Activated naive CD8-positive, alpha-beta T cell (primary cell): ENCODE measurements at regions not wholly inside any gene's neighbourhood (a gene's known extent, or its start where the extent isn't known, plus 50 kb on each side); places are given as distances from the start of the nearest gene placed in this dataset.

Experiments used
- H3K27ac Mint-ChIP-seq: one replicate; pipeline ENCODE4 v1.8.0; 2021; ENCODE audit warnings: mixed read lengths
- H3K27me3 Mint-ChIP-seq: one replicate; pipeline ENCODE4 v1.8.0; 2021; ENCODE audit warnings: mixed read lengths
- H3K36me3 Mint-ChIP-seq: one replicate; pipeline ENCODE4 v1.8.0; 2021; ENCODE audit warnings: mixed read lengths
- H3K4me1 Mint-ChIP-seq: one replicate; pipeline ENCODE4 v1.8.0; 2021; ENCODE audit warnings: low read depth, mixed read lengths
- H3K4me3 Mint-ChIP-seq: one replicate; pipeline ENCODE4 v1.8.0; 2021; ENCODE audit warnings: mild to moderate bottlenecking, mixed read lengths
- H3K9me3 Mint-ChIP-seq: one replicate; pipeline ENCODE4 v1.8.0; 2021; ENCODE audit warnings: low read depth, mixed read lengths

DNA sequence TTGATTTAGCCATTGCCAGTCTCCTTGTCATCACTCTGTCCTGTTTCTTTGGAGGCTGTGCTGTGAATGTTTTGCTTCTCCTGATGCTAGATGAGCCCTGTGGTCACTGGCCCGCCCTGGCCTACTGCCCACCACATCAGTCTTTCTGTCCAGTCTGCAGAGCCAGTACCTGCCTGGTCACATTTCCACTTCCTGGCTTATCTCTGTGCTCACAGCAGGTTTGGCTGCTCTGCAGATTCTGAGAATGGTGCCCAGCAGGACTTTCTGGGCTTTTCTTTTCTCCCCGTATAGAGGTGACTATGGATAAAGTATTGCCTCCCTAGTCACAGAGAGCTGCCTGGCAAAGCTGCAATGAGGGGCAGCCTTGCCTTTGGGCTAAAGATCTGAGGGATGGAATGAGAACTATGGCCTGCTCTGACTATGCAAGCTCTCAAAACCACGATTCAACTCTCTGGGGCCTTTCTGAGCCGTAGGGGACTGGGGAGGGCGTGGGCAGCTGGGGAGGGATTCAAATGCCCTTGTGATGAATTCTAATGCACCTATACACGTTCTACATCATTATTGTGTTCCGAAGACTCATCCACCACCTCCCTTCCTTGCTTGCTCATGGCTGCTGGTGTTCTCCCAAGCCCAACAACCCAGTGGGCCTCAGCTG, 410.4 kb upstream of the NPVF start:
- Mint-ChIP-seq H3K27ac (no peak overlapping the region), H3K36me3 (no peaks in the 10 kb centered on the region), H3K4me1 (no peaks in the 10 kb centered on the region), H3K9me3 (no peaks in the 10 kb centered on the region), H3K27me3 (no peaks in the 10 kb centered on the region), H3K4me3 (no peak overlapping the region)

DNA sequence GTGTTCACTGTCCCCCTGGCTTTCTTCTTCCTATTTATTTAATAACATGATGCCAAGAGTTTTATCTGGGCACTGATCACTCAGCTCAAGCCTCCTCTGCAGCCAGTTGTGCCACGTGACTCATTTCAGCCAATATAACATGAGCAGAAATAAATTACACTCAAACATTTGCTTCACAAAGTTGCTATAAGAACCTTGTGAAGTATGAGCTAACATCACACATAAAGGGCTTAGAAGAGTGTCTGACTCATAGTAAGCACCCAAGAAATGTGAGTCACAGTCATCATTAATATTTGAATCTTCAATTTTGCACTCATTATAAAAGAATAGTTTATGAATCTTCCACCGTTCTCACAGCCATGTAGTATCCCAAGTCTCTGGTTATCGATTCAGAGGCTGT, 414.6 kb upstream of the NPVF start:
- H3K4me1 Mint-ChIP-seq = no peaks in the 10 kb centered on the region
- H3K4me3 Mint-ChIP-seq = no peak overlapping the region
- no peaks in the 10 kb centered on the region for H3K9me3 Mint-ChIP-seq
- H3K36me3 Mint-ChIP-seq = peaks cover 3% of the 10 kb centered on the region
- H3K27ac Mint-ChIP-seq = no peak overlapping the region
- H3K27me3 Mint-ChIP-seq = no peaks in the 10 kb centered on the region

DNA sequence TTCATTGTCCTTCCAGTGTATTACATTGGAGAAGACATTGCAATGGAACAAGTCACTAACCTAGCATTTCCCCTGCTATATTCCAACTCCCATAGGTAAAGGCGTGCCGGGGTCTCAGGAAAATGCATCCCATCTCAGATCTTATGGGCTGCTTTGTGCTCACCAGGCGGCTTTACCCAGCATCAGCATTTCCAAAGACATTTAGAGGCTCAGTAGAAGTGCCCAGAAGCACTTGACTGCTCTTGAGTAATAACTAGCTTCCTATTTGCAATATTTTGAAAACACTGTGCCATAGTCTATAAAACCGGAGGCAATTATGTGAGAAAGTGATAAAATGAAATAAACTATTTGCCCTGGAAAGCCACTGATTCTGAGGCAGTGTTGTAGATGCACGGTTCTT, 415.0 kb upstream of the NPVF start:
- Mint-ChIP-seq H3K36me3 (peaks cover 3% of the 10 kb centered on the region), H3K4me3 (no peak overlapping the region), H3K4me1 (no peaks in the 10 kb centered on the region), H3K27ac (no peak overlapping the region), H3K9me3 (no peaks in the 10 kb centered on the region), H3K27me3 (no peaks in the 10 kb centered on the region)

DNA sequence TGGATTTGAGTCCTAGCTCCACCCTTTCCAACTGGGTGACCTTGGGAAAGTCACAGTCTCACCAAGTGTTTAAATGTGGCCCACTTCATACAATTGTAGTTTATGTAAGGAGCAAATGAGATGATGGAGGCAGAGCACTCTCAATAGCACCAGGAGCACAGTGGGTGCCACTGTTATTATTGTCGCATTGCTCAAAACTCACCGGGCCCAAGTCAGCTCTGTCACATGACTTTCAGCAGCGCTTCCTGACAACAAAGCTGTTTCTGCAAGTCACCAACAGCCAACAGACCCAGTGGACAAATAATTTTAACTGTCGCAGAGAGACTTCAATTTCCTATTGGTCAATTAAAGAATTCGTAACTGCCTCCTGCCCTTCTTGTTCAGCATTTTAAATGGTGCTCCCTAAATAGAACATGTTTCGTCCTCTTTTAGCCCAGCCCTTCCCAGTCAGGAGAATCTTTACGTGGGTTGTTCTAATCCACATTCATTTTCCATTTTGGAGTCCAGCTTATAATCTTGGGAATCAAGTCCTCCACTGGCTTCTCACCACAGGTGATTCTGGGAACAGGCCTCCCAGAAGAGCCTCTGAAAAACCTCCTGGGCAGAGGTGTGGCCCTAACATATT, 415.6 kb upstream of the NPVF start:
- Mint-ChIP-seq H3K9me3 (no peaks in the 10 kb centered on the region), H3K4me3 (no peak overlapping the region), H3K27ac (no peak overlapping the region), H3K27me3 (no peaks in the 10 kb centered on the region), H3K36me3 (peaks cover 3% of the 10 kb centered on the region), H3K4me1 (no peaks in the 10 kb centered on the region)

DNA sequence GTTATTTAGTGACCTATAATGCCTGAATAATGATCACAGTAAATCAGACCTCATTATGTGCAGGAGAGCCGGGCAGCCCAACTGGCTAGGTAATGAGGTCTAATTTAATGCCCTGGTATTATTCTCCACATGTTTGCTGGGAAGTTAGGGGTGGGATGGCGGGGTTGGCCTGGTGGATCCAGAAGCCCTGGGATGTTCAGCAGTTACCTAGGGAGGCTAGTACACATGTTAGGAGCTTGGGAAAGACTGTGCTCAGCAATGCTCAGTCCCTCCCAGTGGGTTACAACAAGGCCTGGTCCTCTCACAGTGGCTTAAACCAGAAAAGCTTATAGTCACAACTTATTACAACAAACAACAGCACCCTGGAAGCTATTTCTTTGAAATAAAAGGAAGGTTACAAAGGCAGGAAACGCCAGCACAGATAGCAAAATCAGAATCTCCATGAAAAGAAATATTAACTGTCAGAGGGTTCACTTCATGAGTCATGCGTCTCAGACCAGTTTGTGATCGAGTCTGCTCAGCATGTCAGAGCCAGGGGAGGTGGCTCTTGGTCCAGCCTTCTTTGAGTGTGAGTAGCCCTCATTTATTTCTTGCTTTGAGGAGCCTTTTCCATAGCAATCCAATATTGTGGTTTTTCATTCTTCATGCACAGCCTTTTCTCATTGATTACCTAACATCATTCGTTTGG, 418.6 kb upstream of the NPVF start:
- no peak overlapping the region for H3K27ac Mint-ChIP-seq
- H3K4me1 Mint-ChIP-seq = no peaks in the 10 kb centered on the region
- H3K36me3 Mint-ChIP-seq = peaks cover 3% of the 10 kb centered on the region
- no peaks in the 10 kb centered on the region for H3K9me3 Mint-ChIP-seq
- no peak overlapping the region for H3K4me3 Mint-ChIP-seq
- H3K27me3 Mint-ChIP-seq = no peaks in the 10 kb centered on the region

DNA sequence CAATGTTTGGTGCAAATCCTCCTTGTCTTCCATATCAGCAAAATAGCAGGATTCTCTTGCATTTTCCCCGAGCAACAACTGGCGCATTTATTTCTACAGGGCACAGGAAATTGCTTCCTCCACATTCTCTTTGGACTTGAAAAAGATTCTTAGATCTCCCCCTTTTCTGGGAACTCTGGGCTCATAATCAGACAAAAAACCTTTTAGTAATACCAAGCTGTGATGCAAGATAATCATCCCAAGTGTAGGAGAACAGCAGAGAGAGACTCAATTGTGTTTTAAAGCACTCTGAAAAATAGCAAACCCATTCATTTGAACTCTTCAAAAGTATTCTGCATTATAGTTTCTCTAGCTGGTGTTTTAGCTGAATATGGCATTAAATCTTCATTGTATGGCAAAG, 419.6 kb upstream of the NPVF start:
- Mint-ChIP-seq H3K9me3 (no peaks in the 10 kb centered on the region), H3K4me3 (no peak overlapping the region), H3K36me3 (peaks cover 3% of the 10 kb centered on the region), H3K27ac (no peak overlapping the region), H3K27me3 (no peaks in the 10 kb centered on the region), H3K4me1 (no peaks in the 10 kb centered on the region)

DNA sequence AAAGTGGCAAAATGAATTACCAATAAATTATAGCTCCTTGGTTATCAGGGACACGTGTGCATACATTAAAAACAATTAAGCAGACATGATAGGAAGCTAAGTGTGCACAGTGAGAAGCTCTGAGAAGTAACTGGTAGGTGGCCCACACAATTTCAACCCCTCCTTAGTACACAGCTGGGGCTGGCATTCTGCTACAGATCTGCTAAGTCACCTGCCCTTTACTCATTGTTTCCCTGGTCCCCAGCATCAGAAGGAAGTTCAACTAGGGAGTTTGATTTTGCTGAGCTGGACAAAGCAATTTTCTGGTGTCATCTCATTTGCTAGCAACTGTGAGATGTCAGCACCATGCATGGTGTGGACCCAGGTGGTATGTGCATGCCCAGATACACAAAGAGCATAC, 424.1 kb upstream of the NPVF start:
- H3K4me1 Mint-ChIP-seq = peaks cover 15% of the 10 kb centered on the region
- no peaks in the 10 kb centered on the region for H3K36me3 Mint-ChIP-seq
- H3K27ac Mint-ChIP-seq = no peak overlapping the region
- no peaks in the 10 kb centered on the region for H3K27me3 Mint-ChIP-seq
- H3K4me3 Mint-ChIP-seq = no peak overlapping the region
- H3K9me3 Mint-ChIP-seq = no peaks in the 10 kb centered on the region

DNA sequence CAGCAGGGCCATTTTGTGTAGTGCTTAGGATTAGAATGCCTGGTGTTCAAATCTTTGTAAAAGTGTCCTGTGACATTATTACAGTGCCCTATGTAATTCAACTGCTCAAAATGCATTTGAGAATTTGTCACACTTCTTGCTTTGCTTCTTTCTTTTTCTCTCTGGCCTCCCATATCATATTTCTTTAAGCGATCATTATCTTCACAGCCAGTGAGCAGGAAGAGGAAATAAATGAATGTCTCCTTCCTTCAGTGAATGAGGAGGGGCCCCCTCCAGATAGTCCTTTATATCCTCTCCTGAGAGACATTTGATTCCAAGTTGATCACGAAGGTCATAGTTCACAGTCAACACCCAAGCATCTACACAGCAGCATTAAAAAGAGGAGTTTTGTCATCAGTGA, 425.1 kb upstream of the NPVF start:
- Mint-ChIP-seq H3K27ac (no peak overlapping the region), H3K36me3 (no peaks in the 10 kb centered on the region), H3K27me3 (no peaks in the 10 kb centered on the region), H3K4me1 (peaks cover 15% of the 10 kb centered on the region), H3K9me3 (no peaks in the 10 kb centered on the region), H3K4me3 (no peak overlapping the region)

DNA sequence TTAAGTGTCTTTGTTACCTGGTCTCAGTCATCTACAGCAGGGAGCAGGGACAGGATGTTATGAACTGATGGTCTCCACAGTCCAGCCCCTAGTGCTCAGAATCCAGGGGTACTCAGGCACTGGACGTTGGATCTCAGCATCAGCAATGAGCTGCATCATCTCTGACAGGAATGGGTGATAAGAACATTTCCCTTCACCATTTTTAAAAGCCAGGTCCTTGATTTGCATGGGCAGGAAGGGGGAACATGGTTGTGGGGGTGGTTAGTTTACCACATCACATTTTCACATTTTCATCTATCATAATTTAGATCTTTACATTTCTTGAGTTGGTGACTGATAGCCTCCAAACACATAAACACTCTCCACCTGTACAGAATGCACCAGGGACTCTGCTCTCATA, 427.8 kb upstream of the NPVF start:
- Mint-ChIP-seq H3K27ac (no peak overlapping the region), H3K4me3 (peak overlapping the region; percentile 23), H3K36me3 (no peaks in the 10 kb centered on the region), H3K9me3 (no peaks in the 10 kb centered on the region), H3K27me3 (no peaks in the 10 kb centered on the region), H3K4me1 (peaks cover 15% of the 10 kb centered on the region)

DNA sequence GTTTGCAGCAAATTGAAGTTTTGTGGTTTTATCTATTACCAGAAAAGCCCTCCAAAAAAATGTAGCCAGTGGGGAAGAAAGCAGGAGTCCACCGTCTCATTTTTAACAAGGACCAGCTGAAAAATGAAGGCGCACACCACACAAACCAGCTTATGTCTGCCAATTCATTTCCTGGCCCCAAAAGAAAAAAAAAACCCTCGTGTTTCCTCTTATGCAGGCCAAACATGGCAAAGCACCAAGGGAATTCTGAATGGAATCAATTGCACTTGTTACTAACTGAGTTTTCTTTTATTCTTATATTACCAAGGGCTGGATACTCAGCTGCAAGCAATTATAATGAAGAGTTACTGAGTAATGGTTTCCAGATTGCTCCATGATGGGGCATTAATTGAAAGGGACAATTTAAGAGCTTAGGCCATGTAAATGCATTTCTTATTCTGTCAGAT, 428.3 kb upstream of the NPVF start:
- Mint-ChIP-seq H3K4me3 (no peak overlapping the region), H3K27me3 (no peaks in the 10 kb centered on the region), H3K36me3 (no peaks in the 10 kb centered on the region), H3K27ac (no peak overlapping the region), H3K9me3 (no peaks in the 10 kb centered on the region), H3K4me1 (peaks cover 15% of the 10 kb centered on the region)

DNA sequence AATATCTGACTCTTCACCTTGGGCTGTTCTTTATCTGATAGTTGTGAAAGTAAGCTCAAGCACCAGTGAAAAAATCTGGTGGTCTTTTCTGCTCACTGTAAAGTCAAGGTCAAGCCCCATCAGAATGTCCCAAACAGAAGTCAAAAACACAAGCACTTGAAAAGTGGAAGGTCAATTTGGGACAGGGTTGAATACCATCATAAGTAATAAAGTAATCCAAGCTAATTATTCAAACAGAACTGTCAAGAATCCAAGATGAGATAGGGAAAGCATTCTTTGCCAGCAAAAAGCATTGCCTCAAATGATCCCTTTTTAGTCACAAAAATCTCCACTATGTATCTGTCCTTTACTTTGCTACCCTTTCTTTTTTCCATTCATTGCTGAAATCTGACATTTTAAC, 430.1 kb upstream of the NPVF start:
- Mint-ChIP-seq H3K9me3 (no peaks in the 10 kb centered on the region), H3K4me3 (no peak overlapping the region), H3K27me3 (no peaks in the 10 kb centered on the region), H3K36me3 (no peaks in the 10 kb centered on the region), H3K27ac (no peak overlapping the region), H3K4me1 (peaks cover 13% of the 10 kb centered on the region)

DNA sequence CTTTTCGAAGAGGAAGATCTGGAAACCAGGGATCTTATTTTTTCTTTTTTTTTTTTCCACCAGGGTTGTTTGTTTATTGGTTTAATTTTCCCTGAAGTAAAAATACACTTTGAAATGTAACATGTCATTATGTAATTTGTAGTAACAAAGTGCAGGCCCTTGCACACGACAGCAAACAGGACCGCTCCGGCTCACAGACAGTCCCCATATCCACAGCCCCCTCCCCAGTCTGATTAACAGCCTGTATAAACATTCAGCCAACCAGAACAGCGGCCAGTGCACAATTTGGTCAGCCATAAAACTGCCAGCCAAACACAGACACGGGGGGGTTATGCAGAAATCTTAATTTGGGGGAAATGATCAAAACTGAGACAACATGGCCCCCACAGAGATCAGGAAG, 431.6 kb upstream of the NPVF start:
- no peak overlapping the region for H3K27ac Mint-ChIP-seq

DNA sequence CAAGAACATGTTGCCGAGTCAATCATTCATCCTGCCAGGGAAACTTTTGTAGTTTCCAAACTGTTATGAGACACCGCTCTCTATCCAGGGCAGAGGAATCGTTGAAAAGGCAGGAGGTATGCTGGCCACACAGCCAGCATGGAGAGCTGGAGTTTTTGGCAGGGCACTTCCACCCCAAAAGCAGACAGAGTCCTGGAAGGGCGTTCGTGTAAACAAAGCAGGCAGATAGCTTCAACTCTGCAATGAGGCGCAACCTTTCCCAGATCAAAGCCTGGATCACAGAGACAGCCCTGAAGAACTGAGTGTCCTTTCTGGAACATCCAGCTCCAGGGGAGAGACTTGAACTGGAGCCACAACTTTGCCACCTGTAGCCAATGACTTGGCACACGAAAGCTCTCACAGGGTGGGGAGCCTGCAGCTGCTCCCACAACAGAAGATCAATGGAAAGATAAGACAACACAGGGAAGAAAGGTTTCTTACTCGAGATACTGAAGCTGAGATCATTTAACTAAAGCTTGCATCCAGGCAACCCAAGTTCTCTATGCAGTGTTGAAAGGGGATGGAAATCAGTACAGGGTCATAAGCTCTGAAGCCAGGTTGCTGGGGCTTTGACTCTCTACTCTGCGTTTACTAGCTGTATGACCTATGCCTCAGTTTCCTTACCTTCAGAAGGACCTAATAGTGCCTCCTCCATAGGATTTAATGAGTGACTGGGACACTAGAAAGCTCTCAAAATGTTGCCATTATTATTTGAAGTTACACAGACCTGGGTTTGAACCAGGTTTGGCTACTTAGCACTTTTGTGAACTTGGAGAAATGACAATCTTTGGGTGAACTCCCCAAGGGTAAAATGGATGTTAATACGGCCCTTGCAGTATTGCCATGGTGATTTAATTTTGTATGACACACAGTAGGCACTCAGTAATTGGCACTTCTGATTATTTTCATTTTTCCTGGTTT, 434.8 kb upstream of the NPVF start:
- no peak overlapping the region for H3K27ac Mint-ChIP-seq
- H3K36me3 Mint-ChIP-seq = no peaks in the 10 kb centered on the region
- H3K4me1 Mint-ChIP-seq = no peaks in the 10 kb centered on the region
- no peaks in the 10 kb centered on the region for H3K9me3 Mint-ChIP-seq
- no peak overlapping the region for H3K4me3 Mint-ChIP-seq
- peaks cover 1% of the 10 kb centered on the region for H3K27me3 Mint-ChIP-seq

More for the DNA sequence above, 431.6 kb upstream of the NPVF start:
- Mint-ChIP-seq H3K4me3 (no peak overlapping the region), H3K4me1 (peaks cover 10% of the 10 kb centered on the region), H3K27me3 (no peaks in the 10 kb centered on the region), H3K36me3 (no peaks in the 10 kb centered on the region), H3K9me3 (no peaks in the 10 kb centered on the region)

DNA sequence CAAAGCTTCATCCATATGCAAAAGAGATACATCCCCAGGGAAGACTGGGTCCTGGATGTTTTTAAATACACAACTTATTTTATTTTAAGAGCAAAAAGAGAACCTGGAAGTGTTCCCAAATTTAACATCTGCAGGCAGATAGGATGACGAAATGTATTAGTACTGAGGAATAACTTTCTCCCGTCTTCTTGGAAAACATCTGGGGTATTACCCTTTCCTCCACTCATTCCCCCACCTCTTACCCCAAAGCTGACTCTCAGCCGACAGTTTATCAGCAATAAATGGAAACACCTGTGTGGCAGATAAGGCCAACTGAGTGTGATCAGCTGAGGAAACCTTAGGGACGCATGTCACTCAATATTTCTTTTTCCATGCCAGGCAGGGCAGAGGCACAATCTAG, 435.6 kb upstream of the NPVF start:
- H3K27me3 Mint-ChIP-seq = peaks cover 1% of the 10 kb centered on the region
- no peaks in the 10 kb centered on the region for H3K36me3 Mint-ChIP-seq
- no peaks in the 10 kb centered on the region for H3K4me1 Mint-ChIP-seq
- H3K27ac Mint-ChIP-seq = no peak overlapping the region
- no peak overlapping the region for H3K4me3 Mint-ChIP-seq
- no peaks in the 10 kb centered on the region for H3K9me3 Mint-ChIP-seq

DNA sequence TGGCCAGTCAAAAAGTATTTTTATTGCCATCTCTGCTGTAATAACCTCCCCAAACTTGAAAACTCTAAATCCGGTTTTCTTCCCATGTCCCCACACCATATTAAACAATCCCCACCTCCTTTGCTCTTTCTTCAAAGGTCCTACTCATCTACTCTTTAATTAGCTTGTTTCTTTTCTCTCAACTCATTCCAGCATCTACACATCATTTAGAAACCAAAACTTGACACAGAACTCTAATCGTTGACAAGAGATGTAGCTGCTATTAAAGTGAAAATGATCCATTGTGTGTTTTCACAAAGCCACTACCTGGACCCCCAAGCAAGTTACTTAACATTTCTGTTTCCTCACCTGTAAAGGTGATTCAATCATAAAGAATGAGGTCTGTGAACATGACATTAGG, 436.3 kb upstream of the NPVF start:
- Mint-ChIP-seq H3K4me1 (no peaks in the 10 kb centered on the region), H3K27ac (no peak overlapping the region), H3K36me3 (no peaks in the 10 kb centered on the region), H3K27me3 (peaks cover 1% of the 10 kb centered on the region), H3K9me3 (no peaks in the 10 kb centered on the region), H3K4me3 (no peak overlapping the region)
